ENCODE measurements at regions not wholly inside any gene's neighbourhood (a gene's known extent, or its start where the extent isn't known, plus 50 kb on each side); places are given as distances from the start of the nearest gene placed in this dataset.

- WGBS, 4 donors, result 38 to 54% (median 44%) methylated on average over 2 of the region's 2 CpGs
- no peak for DNase-seq
- Histone ChIP-seq H3K27ac (no peak overlapping the region), H3K4me3 (no peak overlapping the region), H3K9me3 (replicated peaks in 1 of 3) (no peaks in the 10 kb centered on the region), H3K4me1 (replicated peaks in 1 of 2) (peaks cover 8 to 18% of the 10 kb centered on the region in 2 donors), H3K36me3 (replicated peaks in 1 of 2) (no peaks in the 10 kb centered on the region), H3K27me3 (no peaks in the 10 kb centered on the region)
- intact Hi-C loops (cut with DNase I), result loop anchor here in 1 of 2 donors (10.0 kb wide), 1 partner anchor 480 kb away; no protein-coding TSS in a partner anchor
- TF ChIP-seq CTCF (IDR thresholded peaks at IDR 0.05) (no peak), POLR2A (IDR thresholded peaks at IDR 0.05) (no peak)
Observed at GRCh38 chr1:65694933-65695332, 97.8 kb upstream of the PDE4B start.

- no peaks in the 10 kb centered on the region for H3K4me1 ChIP-seq (replicated peaks in 1 of 2)
- intact Hi-C loops (cut with DNase I), result loop anchor here in 1 of 2 donors (10.0 kb wide), 1 partner anchor 484 kb away; no protein-coding TSS in a partner anchor
- H3K27ac ChIP-seq, result no peak overlapping the region
- no peaks in the 10 kb centered on the region for H3K36me3 ChIP-seq (replicated peaks in 1 of 2)
- H3K27me3 ChIP-seq, result no peaks in the 10 kb centered on the region
- H3K4me3 ChIP-seq, result no peak overlapping the region
- TF ChIP-seq CTCF (IDR thresholded peaks at IDR 0.05), result no peak
- TF ChIP-seq POLR2A (IDR thresholded peaks at IDR 0.05), result no peak
- 35 to 47% (median 45%) methylated on average over 2 of the region's 2 CpGs for WGBS, 4 donors
- H3K9me3 ChIP-seq (replicated peaks in 1 of 3), result no peaks in the 10 kb centered on the region
- DNase-seq, result no peak
Observed at GRCh38 chr1:65698590-65698989, 94.1 kb upstream of the PDE4B start.

GRCh38 chr1:65703853-65704252, 88.8 kb upstream of the PDE4B start:
- Histone ChIP-seq H3K4me1 (replicated peaks in 1 of 2) (no peaks in the 10 kb centered on the region), H3K36me3 (replicated peaks in 1 of 2) (no peaks in the 10 kb centered on the region), H3K4me3 (no peak overlapping the region), H3K9me3 (replicated peaks in 1 of 3) (no peaks in the 10 kb centered on the region), H3K27me3 (no peaks in the 10 kb centered on the region), H3K27ac (no peak overlapping the region)
- TF ChIP-seq CTCF (IDR thresholded peaks at IDR 0.05), result no peak
- no peak for TF ChIP-seq POLR2A (IDR thresholded peaks at IDR 0.05)
- WGBS, 4 donors, result 55 to 65% (median 61%) methylated on average over 4 of the region's 4 CpGs
- intact Hi-C loops (cut with DNase I), result no loop called here
- no peak for DNase-seq

- TF ChIP-seq POLR2A (IDR thresholded peaks at IDR 0.05) (no peak), CTCF (IDR thresholded peaks at IDR 0.05) (no peak)
- Histone ChIP-seq H3K36me3 (replicated peaks in 1 of 2) (no peaks in the 10 kb centered on the region), H3K27ac (no peak overlapping the region), H3K4me1 (replicated peaks in 1 of 2) (no peaks in the 10 kb centered on the region), H3K9me3 (replicated peaks in 1 of 3) (no peaks in the 10 kb centered on the region), H3K27me3 (no peaks in the 10 kb centered on the region), H3K4me3 (no peak overlapping the region)
- DNase-seq, result no peak
- intact Hi-C loops (cut with DNase I), result no loop called here
- 54 to 84% (median 79%) methylated on average over 2 of the region's 2 CpGs for WGBS, 4 donors
Observed at GRCh38 chr1:65704318-65704717, 88.4 kb upstream of the PDE4B start.

Data from adrenal gland (tissue), 9 donors.